Astrocyte of the cerebellum (primary cell): ENCODE measurements at regions not wholly inside any gene's neighbourhood (a gene's known extent, or its start where the extent isn't known, plus 50 kb on each side); places are given as distances from the start of the nearest gene placed in this dataset.

Experiments
- DNase-seq: peaks from one replicate; pipeline ENCODE4 v3.0.0-alpha.2; 2011; ENCODE audit warnings: low read depth
- H3K4me3 ChIP-seq: 2 replicates; pipeline ENCODE4 v1.5.1; 2011; ENCODE audit warnings: mild to moderate bottlenecking, low read depth, low read length, moderate library complexity
- in situ Hi-C: cut with HindIII; loops from 2 replicates; pipeline ENCODE4 v1.10.0; 2017; ENCODE audit warnings: low sequenced_read_pairs
- TF ChIP-seq, protein P1 (sequence below): IDR thresholded peaks from 2 replicates; pipeline ENCODE4 v1.5.1; 2012; ENCODE audit warnings: low read length, low read depth, moderate library complexity, mild to moderate bottlenecking; ENCODE audit errors: missing control alignments

DNA sequence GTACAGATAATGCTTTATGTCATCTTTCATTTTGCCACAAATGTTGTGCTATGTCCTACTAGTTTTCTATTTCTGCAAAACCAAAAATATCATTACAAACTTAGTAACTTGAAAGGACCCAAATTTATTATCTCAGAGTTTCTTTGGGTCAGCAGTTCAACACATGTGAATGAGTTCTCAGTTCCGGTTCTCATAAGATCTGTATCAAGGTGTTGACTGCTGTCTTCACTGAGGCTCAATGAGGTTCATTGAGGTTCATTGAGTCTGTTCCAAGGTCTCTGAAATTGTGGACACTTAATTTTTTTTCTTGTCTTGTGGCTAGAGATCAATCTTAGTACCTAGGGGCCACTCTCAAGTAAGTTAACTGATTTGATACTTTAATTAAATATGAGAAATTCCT is 525.1 kb upstream of the BRINP3 start:
- no peak for DNase-seq
- in situ Hi-C loops = no loop called here
- TF ChIP-seq, protein P1, sequence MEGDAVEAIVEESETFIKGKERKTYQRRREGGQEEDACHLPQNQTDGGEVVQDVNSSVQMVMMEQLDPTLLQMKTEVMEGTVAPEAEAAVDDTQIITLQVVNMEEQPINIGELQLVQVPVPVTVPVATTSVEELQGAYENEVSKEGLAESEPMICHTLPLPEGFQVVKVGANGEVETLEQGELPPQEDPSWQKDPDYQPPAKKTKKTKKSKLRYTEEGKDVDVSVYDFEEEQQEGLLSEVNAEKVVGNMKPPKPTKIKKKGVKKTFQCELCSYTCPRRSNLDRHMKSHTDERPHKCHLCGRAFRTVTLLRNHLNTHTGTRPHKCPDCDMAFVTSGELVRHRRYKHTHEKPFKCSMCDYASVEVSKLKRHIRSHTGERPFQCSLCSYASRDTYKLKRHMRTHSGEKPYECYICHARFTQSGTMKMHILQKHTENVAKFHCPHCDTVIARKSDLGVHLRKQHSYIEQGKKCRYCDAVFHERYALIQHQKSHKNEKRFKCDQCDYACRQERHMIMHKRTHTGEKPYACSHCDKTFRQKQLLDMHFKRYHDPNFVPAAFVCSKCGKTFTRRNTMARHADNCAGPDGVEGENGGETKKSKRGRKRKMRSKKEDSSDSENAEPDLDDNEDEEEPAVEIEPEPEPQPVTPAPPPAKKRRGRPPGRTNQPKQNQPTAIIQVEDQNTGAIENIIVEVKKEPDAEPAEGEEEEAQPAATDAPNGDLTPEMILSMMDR = no peak

GRCh38 chr1:191016765-191017164 is 539.1 kb upstream of the BRINP3 start:
- in situ Hi-C loops = no loop called here
- TF ChIP-seq, protein P1 = no peak
- H3K4me3 ChIP-seq = no peak overlapping the region
- no peak for DNase-seq

More for the DNA sequence above, 525.1 kb upstream of the BRINP3 start:
- H3K4me3 ChIP-seq = no peak overlapping the region

DNA sequence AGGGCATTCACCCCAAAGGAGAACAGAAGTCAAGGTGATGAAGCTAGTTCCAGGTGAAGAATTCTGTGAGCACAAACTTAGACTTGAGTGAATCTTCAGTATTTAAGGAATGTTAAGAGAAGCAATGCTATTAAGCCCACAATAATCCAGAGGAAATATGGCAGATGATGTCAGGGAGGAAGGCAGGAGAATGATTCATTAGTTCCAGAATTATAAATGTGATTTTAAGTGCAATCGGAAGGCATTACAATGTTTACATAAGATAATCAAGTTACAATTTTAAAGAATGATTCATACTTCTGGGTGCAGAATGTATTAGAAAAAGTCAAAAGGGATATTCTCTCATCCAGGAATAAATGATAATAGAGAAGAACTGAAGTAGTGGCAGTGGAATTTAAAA is 545.2 kb upstream of the BRINP3 start:
- peak; percentile 23 for DNase-seq
- TF ChIP-seq, protein P1 = no peak
- in situ Hi-C loops = no loop called here
- no peak overlapping the region for H3K4me3 ChIP-seq

GRCh38 chr1:191025896-191026642 is 548.4 kb upstream of the BRINP3 start:
- TF ChIP-seq, protein P1 = no peak
- in situ Hi-C loops = no loop called here
- no peak for DNase-seq
- no peak overlapping the region for H3K4me3 ChIP-seq

- in situ Hi-C loops = no loop called here
- no peak overlapping the region for H3K4me3 ChIP-seq
- no peak for DNase-seq
- TF ChIP-seq, protein P1 = no peak
These were observed 549.2 kb upstream of the BRINP3 start for GRCh38 chr1:191026828-191027227.

GRCh38 chr1:191034132-191034531 is 556.5 kb upstream of the BRINP3 start:
- in situ Hi-C loops = no loop called here

More at GRCh38 chr1:191034132-191034531, 556.5 kb upstream of the BRINP3 start:
- DNase-seq = no peak
- no peak overlapping the region for H3K4me3 ChIP-seq
- TF ChIP-seq, protein P1 = no peak
